ENCODE measurements at regions not wholly inside any gene's neighbourhood (a gene's known extent, or its start where the extent isn't known, plus 50 kb on each side); places are given as distances from the start of the nearest gene placed in this dataset.

DNA sequence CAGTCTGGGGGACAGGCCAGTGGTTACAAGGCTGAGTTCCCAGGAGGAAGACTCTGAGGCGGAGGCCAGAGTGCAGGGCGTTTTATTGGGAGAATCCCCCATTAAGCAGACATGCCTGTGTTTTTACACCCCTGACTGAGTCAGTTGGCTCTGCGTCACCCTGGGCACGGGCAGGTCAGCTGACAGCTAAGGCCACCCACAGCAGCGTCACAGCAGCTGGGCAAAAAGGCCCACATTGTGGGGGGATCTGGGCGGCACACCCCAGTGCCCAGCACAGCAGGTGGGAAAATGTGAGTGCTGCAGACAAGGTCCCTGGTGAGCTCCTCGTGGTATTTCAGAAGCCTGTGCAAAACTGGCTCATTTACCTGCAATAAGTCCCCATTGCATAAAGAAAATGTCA, 184.7 kb downstream of the AACS start:
- Histone ChIP-seq H2AFZ (ENCODE audit: control insufficient read depth, low read depth, low read length) (no peak overlapping the region), H3K27ac (ENCODE audit: control insufficient read depth, insufficient read depth) (no peak overlapping the region), H3K36me3 (ENCODE audit: control insufficient read depth in 2 of 2, insufficient read depth in 2 of 2, low read length in 1 of 2) (no peaks in the 10 kb centered on the region), H4K20me1 (ENCODE audit: control insufficient read depth, insufficient read depth) (no peaks in the 10 kb centered on the region), H3K27me3 (replicated peaks in 1 of 2; ENCODE audit: control insufficient read depth in 2 of 2, insufficient read depth in 2 of 2, low read length in 1 of 2) (peaks cover 0 to 5% of the 10 kb centered on the region in 2 experiments; a peak in 3 of 4 replicates), H3K4me2 (ENCODE audit: control insufficient read depth, insufficient read depth) (no peak overlapping the region), H3K4me3 (no peak overlapping the region), H3K4me1 (ENCODE audit: control insufficient read depth, insufficient read depth, low read length) (no peaks in the 10 kb centered on the region), H3K9me3 (replicated peaks; ENCODE audit: control insufficient read depth, insufficient read depth, low read length) (no peaks in the 10 kb centered on the region), H3K9ac (ENCODE audit: control insufficient read depth, insufficient read depth, low read length) (no peak overlapping the region), H3K79me2 (ENCODE audit: control insufficient read depth, insufficient read depth, low read length) (no peaks in the 10 kb centered on the region)
- ATAC-seq = no peak
- FAIRE-seq = no peak
- intact Hi-C loops (cut with micrococcal nuclease; ENCODE audit: unreplicated experiment) (no loop called here), in situ Hi-C loops (cut with MboI) (no loop called here)
- no peak for TF ChIP-seq POU2F2 (IDR thresholded peaks at IDR 0.05; ENCODE audit: borderline replicate concordance, low read depth, low read length)
- POLR2A ChIA-PET = no interaction called here
- RAD21 ChIA-PET (ENCODE audit: unreplicated experiment) = no interaction called here
- CTCF ChIA-PET = no interaction called here
- SMC1A ChIA-PET (ENCODE audit: uncharacterized antibody, unreplicated experiment) = no interaction called here
- 5% methylated on average over 7 of the region's 7 CpGs for WGBS (ENCODE audit: insufficient coverage, insufficient replicate concordance, low lambda C conversion rate, missing lambda C conversion rate)
- no TSS peak for BruUV-seq (replicated peaks)
- no peak for DNase-seq (ENCODE audit: low read depth, low spot score)

DNA sequence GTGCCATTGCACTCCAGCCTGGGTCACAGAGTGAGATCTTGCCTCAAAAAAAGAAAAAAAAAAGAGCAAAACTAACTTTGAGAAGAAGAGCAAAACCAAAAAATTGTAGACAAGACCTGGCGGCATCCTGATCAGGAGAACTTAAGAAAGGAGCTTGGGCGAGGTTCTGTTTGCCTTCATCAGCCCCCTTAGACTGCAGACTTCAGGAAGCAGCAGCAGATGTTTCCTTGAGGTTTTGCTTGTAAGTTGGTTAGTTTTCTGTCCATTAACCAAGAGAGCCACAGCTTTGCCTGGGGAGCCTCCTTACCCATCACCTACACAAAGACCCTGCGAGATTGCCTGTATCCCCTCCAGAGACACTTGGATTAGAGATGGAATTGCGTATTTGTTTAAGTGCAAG, 189.0 kb downstream of the AACS start:
- Histone ChIP-seq H3K79me2 (ENCODE audit: control insufficient read depth, insufficient read depth, low read length) (no peaks in the 10 kb centered on the region), H3K4me3 (no peak overlapping the region), H2AFZ (ENCODE audit: control insufficient read depth, low read depth, low read length) (no peak overlapping the region), H3K9me3 (replicated peaks; ENCODE audit: control insufficient read depth, insufficient read depth, low read length) (no peaks in the 10 kb centered on the region), H3K36me3 (ENCODE audit: control insufficient read depth in 2 of 2, insufficient read depth in 2 of 2, low read length in 1 of 2) (no peaks in the 10 kb centered on the region), H3K4me1 (ENCODE audit: control insufficient read depth, insufficient read depth, low read length) (no peaks in the 10 kb centered on the region), H3K27ac (ENCODE audit: control insufficient read depth, insufficient read depth) (no peak overlapping the region), H3K9ac (ENCODE audit: control insufficient read depth, insufficient read depth, low read length) (no peak overlapping the region), H3K27me3 (replicated peaks in 1 of 2; ENCODE audit: control insufficient read depth in 2 of 2, insufficient read depth in 2 of 2, low read length in 1 of 2) (peaks cover 0 to 2% of the 10 kb centered on the region in 2 experiments; a peak in 3 of 4 replicates), H3K4me2 (ENCODE audit: control insufficient read depth, insufficient read depth) (no peak overlapping the region), H4K20me1 (ENCODE audit: control insufficient read depth, insufficient read depth) (no peaks in the 10 kb centered on the region)
- ChIA-PET CTCF (interaction anchor here (0.7 to 0.9 kb wide), 2 partner anchors 260 to 429 kb away, joined by 3 read pairs; no protein-coding TSS in a partner anchor), RAD21 (ENCODE audit: unreplicated experiment) (no interaction called here), SMC1A (ENCODE audit: uncharacterized antibody, unreplicated experiment) (interaction anchor here (0.6 to 1.4 kb wide), 3 partner anchors 9 to 1207 kb away, joined by 3 to 4 read pairs (median 3); no protein-coding TSS in a partner anchor), POLR2A (no interaction called here)
- intact Hi-C loops (cut with micrococcal nuclease; ENCODE audit: unreplicated experiment) = no loop called here
- ATAC-seq = no peak
- TF ChIP-seq LARP7 (IDR thresholded peaks at IDR 0.05) = no peak
- TF ChIP-seq ZNF217 (IDR thresholded peaks at IDR 0.05) = no peak
- TF ChIP-seq, protein P1, sequence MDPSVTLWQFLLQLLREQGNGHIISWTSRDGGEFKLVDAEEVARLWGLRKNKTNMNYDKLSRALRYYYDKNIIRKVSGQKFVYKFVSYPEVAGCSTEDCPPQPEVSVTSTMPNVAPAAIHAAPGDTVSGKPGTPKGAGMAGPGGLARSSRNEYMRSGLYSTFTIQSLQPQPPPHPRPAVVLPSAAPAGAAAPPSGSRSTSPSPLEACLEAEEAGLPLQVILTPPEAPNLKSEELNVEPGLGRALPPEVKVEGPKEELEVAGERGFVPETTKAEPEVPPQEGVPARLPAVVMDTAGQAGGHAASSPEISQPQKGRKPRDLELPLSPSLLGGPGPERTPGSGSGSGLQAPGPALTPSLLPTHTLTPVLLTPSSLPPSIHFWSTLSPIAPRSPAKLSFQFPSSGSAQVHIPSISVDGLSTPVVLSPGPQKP (IDR thresholded peaks at IDR 0.05; ENCODE audit: low read depth, low read length) = no peak
- TF ChIP-seq, protein P2, sequence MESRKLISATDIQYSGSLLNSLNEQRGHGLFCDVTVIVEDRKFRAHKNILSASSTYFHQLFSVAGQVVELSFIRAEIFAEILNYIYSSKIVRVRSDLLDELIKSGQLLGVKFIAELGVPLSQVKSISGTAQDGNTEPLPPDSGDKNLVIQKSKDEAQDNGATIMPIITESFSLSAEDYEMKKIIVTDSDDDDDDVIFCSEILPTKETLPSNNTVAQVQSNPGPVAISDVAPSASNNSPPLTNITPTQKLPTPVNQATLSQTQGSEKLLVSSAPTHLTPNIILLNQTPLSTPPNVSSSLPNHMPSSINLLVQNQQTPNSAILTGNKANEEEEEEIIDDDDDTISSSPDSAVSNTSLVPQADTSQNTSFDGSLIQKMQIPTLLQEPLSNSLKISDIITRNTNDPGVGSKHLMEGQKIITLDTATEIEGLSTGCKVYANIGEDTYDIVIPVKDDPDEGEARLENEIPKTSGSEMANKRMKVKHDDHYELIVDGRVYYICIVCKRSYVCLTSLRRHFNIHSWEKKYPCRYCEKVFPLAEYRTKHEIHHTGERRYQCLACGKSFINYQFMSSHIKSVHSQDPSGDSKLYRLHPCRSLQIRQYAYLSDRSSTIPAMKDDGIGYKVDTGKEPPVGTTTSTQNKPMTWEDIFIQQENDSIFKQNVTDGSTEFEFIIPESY (IDR thresholded peaks at IDR 0.05) = no peak
- TF ChIP-seq NFXL1 (IDR thresholded peaks at IDR 0.05; ENCODE audit: borderline replicate concordance) = no peak
- TF ChIP-seq GATAD2B (conservative IDR thresholded peaks at IDR 0.05; ENCODE audit: low read depth) = no peak
- TF ChIP-seq, protein P3, sequence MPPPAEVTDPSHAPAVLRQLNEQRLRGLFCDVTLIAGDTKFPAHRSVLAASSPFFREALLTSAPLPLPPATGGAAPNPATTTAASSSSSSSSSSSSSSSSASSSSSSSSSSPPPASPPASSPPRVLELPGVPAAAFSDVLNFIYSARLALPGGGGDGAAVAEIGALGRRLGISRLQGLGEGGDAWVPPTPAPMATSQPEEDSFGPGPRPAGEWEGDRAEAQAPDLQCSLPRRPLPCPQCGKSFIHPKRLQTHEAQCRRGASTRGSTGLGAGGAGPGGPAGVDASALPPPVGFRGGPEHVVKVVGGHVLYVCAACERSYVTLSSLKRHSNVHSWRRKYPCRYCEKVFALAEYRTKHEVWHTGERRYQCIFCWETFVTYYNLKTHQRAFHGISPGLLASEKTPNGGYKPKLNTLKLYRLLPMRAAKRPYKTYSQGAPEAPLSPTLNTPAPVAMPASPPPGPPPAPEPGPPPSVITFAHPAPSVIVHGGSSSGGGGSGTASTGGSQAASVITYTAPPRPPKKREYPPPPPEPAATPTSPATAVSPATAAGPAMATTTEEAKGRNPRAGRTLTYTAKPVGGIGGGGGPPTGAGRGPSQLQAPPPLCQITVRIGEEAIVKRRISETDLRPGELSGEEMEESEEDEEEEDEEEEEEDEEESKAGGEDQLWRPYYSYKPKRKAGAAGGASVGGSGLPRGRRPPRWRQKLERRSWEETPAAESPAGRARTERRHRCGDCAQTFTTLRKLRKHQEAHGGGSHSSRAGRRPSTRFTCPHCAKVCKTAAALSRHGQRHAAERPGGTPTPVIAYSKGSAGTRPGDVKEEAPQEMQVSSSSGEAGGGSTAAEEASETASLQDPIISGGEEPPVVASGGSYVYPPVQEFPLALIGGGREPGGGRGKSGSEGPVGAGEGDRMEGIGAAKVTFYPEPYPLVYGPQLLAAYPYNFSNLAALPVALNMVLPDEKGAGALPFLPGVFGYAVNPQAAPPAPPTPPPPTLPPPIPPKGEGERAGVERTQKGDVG (CRISPR knock-in tag; IDR thresholded peaks at IDR 0.05) = no peak
- no peak for TF ChIP-seq MYC (IDR thresholded peaks at IDR 0.05; ENCODE audit: insufficient read depth, insufficient read length, insufficient replicate concordance, low read length, severe bottlenecking)
- 6% methylated on average over 4 of the region's 4 CpGs for WGBS (ENCODE audit: insufficient coverage, insufficient replicate concordance, low lambda C conversion rate, missing lambda C conversion rate)
- DNase-seq (ENCODE audit: low read depth, low spot score) = no peak
- no TSS peak for BruUV-seq (replicated peaks)
- FAIRE-seq = no peak
- in situ Hi-C loops (cut with MboI) = no loop called here
